Inflammatory macrophage (primary cell): ENCODE measurements at regions not wholly inside any gene's neighbourhood (a gene's known extent, or its start where the extent isn't known, plus 50 kb on each side); places are given as distances from the start of the nearest gene placed in this dataset.

Source experiments
- DNase-seq, 2 donors: peaks; one replicate each; pipeline ENCODE4 v3.0.0-alpha.2; 2020 to 2022

- no peak for DNase-seq
Measured at GRCh38 chr18:45270289-45270771, 344.9 kb upstream of the SLC14A2 start.

- DNase-seq, result no peak
Measured at GRCh38 chr18:45274026-45274425, 341.2 kb upstream of the SLC14A2 start.

- DNase-seq, result peak; percentile 55 to 61
Measured at GRCh38 chr18:45275367-45276113, 339.7 kb upstream of the SLC14A2 start.

DNA sequence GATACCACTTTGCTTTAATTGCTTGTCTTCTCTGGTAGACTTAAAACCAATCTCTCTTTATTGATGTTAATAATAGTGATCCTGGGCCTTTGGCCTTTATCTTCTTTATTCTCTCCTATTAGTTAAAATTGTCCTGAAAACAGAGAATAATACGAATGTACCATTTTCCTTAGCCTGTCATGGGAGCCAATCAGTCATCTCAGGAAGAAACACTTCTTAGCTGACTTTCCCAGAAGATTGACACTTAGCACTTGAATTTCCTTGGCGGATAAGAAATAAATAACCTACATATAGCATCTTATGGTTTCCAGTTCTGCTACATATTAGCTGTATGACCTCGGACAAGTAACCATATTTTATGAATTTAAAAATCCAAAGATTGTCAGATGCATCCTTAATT, 338.4 kb upstream of the SLC14A2 start:
- no peak for DNase-seq

DNA sequence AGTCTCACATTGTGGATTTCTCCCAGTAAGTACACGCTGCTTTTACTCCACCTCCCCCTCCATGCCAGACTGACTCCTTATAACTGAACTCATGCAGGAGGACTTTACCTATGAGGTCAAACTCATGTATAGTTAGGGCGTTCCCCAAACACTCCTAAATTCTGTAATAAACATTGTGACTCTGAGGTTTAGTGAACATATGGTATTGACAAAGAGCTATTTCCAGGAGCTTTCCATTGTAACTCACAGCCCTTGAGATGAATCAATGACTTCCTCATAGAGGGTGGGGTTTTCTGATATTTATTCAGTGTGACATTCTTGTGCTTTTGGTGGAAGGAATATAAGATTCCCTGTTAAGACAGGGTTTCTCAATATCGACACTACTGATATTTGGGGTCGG, 337.4 kb upstream of the SLC14A2 start:
- no peak for DNase-seq

- DNase-seq, result no peak
Measured at GRCh38 chr18:45280481-45281276, 334.6 kb upstream of the SLC14A2 start.

DNA sequence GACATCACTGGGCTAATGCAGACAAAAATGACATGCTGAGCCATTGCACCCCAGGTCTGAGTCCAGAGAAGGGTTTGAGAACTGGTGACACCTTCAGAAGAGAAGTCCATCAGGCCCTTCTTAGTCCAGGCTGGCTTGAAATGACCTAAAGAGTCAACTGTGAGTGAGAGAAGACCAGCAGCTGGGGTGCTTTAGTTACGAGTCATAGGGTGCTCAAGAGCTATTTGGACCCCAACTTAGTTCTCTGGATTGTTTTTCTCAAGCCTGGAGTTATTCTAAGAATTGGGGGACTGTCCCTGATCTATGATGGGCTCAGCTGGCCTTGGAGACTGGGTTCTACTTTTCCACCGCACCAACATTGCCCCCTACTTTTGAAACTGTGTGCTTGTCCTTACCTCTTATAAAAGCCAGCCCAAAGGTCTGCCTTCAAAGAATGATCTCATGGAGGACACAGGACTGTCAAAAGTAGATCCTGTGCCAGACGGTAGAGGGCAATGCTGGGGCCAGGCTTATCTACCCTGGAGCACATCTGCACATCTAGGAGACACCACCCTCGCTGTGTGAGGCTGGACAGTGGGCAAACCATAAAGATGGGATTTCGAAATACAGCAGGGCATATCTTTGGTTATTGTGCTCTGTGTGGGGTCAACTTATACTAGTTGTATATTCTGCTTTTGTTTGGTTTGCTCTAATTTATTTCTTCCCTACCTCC, 333.0 kb upstream of the SLC14A2 start:
- peak in 1 of 2 donors; percentile 22 for DNase-seq

- DNase-seq, result peak in 1 of 2 donors; percentile 28
Measured at GRCh38 chr18:45284174-45284573, 331.1 kb upstream of the SLC14A2 start.

GRCh38 chr18:45284851-45285250, 330.4 kb upstream of the SLC14A2 start:
- no peak for DNase-seq

DNA sequence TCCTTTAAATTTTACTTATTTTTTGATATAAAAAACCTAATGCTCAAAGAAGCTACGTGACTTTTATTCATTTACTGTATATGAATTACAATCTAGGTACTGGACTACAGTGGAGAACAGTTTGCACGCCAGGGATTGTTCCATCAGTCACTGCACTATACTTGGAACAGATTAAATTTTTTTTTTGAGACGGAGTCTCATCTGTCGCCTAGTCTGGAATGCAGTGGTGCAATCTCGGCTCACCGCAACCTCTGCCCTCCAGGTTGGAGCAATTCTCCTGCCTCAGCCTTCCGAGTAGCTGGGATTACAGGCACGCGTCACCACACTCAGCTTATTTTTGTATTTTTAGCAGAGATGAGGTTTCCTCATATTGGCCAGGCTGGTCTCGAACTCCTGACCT, 330.0 kb upstream of the SLC14A2 start:
- no peak for DNase-seq

DNA sequence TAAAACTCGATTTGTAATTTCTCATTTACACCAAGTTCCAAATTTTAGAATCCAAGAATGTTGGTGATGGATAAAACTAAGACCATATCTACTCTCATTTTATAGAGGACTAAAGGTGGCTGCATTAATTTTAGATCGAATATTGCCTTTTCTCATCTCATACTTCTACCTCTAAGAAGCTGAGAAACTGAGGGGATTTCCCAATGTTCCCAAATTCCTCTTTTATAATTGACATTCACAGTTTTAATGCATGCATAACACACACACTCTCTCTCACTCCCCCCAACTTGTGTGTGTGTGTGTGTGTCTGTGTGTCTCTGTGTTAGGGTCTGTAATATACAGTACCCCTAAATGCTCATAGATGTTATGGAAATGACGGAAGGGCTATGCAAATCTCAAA, 328.8 kb upstream of the SLC14A2 start:
- DNase-seq, result no peak

DNA sequence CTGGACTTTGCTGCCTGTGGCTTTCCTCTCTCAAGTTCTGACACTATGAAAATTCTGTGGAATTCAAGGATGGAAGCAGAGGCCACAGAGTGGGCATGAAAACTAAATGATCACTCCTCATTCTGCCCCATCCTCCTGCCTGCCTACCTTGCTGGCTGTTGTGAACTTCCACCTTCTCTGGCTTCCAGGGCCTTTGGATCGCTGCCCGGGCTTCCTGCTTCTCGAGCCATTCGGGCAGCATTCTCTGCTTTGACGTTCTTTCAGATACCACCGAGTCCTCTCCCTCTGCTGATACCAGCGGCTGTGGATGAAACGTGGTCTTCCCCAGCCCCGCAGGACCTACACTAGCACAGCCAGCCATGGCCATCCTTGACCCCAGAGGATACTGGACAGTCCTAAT, 327.7 kb upstream of the SLC14A2 start:
- DNase-seq, result no peak

DNA sequence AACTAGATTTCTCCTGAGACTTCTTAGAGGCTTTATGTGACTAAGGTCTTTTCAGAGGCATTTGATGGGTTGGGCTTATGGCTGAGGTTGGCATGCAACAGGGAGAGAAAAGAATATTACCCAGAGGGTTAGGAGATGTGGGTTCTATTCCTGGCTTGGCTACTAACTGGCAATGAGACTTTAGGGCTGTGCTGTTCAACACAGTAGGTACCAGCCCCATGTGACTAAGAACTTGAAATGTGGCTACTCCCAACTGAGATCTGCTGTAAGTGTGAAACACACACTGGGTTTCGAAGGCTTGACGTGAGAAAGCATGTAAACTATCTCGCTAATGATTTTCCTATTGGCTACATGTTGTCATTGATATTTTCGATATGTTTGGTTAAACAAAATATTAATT, 324.9 kb upstream of the SLC14A2 start:
- no peak for DNase-seq

DNA sequence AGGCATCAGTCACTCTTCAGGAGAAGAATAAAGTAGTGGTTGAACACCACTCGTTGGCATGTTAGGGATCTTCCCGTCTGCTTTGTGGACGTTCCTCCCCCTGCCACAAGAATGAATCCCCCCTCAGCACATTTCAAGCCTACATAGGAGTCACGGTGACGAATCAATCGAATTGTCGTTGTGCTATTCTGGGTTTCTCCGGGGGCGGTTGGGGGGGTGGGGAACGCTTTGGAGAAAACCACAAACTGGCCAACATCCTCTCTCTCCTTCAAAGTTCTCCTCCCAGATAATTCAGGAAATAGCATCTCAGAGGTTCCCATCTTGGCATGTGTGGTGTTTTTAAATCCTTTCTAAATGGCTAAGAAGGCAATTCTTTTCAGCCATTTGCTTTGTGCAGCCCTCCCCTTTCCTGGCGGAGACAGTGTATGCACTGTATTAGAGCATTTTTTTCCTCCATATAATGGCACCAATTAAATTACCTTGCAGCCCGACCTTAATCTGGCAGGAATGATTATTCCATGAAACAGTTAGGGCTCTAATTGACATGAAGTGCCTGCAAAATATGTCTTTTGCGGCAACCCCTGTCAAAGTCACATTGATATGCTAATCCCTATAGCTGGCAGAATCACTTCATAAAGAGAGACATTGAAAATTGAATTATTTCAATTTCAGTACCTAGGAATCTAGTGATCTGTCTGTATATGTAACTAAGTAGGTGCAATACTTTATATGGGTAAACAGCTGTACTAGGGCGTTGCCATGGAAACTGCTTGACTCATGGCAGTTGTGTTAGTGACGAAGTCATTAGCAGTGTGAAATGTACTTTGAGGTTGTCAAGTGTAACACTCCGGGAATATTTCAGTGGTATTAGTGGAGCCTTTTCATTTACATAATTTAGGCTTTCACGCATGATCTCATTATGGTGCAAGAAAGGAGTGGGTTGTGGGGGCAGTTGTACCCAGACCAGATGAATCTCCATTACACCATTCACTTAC, 323.4 kb upstream of the SLC14A2 start:
- DNase-seq, result peak; percentile 66 to 86

GRCh38 chr18:45295388-45295787, 319.9 kb upstream of the SLC14A2 start:
- no peak for DNase-seq

DNA sequence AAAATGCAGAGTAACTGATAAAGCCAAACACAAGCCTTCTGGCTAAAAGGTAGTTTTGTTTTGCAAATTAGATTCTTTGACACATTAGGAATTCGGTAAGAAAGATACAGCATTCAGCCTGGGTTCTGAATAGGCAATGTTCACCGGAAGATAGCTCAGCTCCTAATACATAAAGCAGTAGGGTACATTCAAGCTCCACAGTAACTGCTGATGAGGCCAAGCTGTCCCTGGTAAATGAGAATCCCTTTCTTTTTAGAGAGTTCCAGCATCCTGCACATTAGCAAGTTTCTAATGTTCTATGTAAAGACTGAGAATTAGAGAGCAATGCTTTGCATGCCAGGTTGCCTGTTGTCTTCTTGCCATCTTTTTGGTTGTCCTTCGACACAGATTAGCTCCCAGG, 316.3 kb upstream of the SLC14A2 start:
- DNase-seq, result no peak

- DNase-seq, result no peak
Measured at GRCh38 chr18:45303026-45303425, 312.2 kb upstream of the SLC14A2 start.

DNA sequence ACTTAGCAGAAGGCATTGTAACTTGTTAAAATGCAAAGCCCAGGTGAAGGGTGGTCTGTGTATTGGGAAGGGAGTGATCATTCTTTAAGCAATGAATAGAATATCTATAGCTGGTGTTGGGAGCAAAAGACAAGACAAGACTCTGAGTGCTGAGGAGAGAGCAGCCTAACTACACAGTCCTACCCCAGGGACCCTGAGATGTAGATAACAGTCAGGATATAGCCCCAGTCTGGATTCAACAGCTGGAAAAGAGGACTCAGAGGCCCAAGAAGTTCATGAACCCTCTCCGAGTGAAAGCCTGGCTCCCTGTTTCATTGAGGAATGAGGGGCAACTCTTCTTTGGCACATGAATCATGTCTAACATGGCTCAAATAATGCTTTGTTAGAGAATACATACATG, 310.7 kb upstream of the SLC14A2 start:
- DNase-seq, result no peak

- no peak for DNase-seq
Measured at GRCh38 chr18:45312555-45313126, 302.6 kb upstream of the SLC14A2 start.

DNA sequence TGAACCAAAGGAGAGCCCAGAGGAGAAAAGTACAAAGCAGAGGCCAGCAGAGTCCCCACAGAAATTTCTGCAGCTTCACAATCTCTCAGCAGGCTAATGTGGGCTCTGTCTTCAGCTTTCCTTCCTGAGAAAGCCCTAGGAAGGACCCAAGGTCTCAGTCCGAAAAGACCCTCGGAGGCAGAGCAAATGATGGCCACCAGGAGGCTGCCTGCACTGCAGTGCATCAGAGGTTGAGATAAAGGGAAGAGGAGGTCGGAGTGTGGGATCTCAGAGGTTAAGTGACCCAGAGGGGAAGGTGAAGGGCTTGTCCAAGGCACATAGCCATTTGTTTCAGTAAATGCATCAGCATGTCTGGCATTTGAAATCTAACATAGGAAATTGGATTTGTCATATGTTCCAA, 299.1 kb upstream of the SLC14A2 start:
- no peak for DNase-seq

DNA sequence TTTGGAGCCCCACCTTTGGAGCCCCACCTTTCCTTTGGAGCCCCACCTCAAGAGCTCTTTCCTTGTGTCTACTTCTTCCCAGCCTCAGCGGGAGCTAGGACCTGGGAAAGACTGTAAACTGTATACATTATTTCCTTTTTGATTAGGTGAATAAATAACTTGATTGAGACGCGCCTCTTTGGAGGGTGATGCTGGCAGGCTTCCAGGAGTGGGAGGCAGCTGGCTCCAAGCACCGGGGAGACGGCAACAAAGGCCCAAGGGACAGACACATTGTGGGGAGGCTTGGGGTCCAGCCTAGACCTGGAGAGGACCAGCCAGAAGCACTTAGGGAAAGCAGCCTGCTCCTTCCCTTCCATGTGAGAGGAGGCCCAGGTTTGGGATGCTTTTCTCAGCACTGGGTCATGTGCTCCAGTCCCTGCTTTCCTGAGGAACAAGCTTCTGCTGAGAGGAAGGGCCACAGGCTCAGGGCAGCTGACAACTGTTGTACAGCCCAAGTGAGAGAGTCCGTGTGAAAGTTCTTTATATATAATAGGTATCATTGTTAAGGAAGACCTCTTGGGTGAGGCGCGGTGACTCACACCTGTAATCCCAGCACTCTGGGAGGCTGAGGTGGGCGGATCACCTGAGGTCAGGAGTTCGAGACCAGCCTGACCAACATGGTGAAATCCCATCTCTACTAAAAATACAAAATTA, 297.2 kb upstream of the SLC14A2 start:
- no peak for DNase-seq
